WTC11 (cell line): ENCODE measurements at regions not wholly inside any gene's neighbourhood (a gene's known extent, or its start where the extent isn't known, plus 50 kb on each side); places are given as distances from the start of the nearest gene placed in this dataset.

Experiments
- CREM ChIP-seq: sonication (generic); formaldehyde crosslinking; IDR thresholded peaks from 2 replicates; pipeline ENCODE4 v1.8.1; 2022; ENCODE audit warnings: mild to moderate bottlenecking, missing genetic modification reagents, moderate library complexity
- IRF2 ChIP-seq: sonication (generic); formaldehyde crosslinking; IDR thresholded peaks from 2 replicates; pipeline ENCODE4 v1.8.0; 2022; ENCODE audit warnings: low read depth, missing genetic modification reagents, borderline replicate concordance
- NR3C1 ChIP-seq: sonication (generic); formaldehyde crosslinking; conservative IDR thresholded peaks from 2 replicates; pipeline ENCODE4 v1.8.1; 2023; ENCODE audit warnings: low read depth, mild to moderate bottlenecking, missing genetic modification reagents
- SP1 ChIP-seq: sonication (generic); formaldehyde crosslinking; conservative IDR thresholded peaks from 2 replicates; pipeline ENCODE4 v1.8.1; 2022; ENCODE audit warnings: missing genetic modification reagents
- ZBTB21 ChIP-seq: sonication (generic); formaldehyde crosslinking; IDR thresholded peaks from 2 replicates; pipeline ENCODE4 v1.8.1; 2023; ENCODE audit warnings: mild to moderate bottlenecking, missing genetic modification reagents, borderline replicate concordance
- ZNF121 ChIP-seq: sonication (generic); formaldehyde crosslinking; IDR thresholded peaks from 2 replicates; pipeline ENCODE4 v1.8.0; 2023; ENCODE audit warnings: missing genetic modification reagents
- TF ChIP-seq, protein P1 (sequence below): fragments of 200-600 bp; IDR thresholded peaks from 2 replicates; pipeline ENCODE4 v1.8.0; 2022; ENCODE audit warnings: antibody characterized with exemption
- TF ChIP-seq, protein P2 (sequence below): sonication (generic); formaldehyde crosslinking; IDR thresholded peaks from 2 replicates; pipeline ENCODE4 v1.8.1; 2022; ENCODE audit warnings: mild to moderate bottlenecking, missing genetic modification reagents, moderate library complexity, borderline replicate concordance
- TF ChIP-seq, protein P3 (sequence below): sonication (generic); formaldehyde crosslinking; IDR thresholded peaks from 2 replicates; pipeline ENCODE4 v1.8.0; 2022; ENCODE audit warnings: mild to moderate bottlenecking, missing genetic modification reagents
- TF ChIP-seq, protein P4 (sequence below): sonication (generic); formaldehyde crosslinking; conservative IDR thresholded peaks from 2 replicates; pipeline ENCODE4 v1.8.1; 2022; ENCODE audit warnings: mild to moderate bottlenecking, missing genetic modification reagents
- TF ChIP-seq, protein P5 (sequence below): sonication (generic); formaldehyde crosslinking; IDR thresholded peaks from 2 replicates; pipeline ENCODE4 v1.8.0; 2022; ENCODE audit warnings: missing genetic modification reagents
- TF ChIP-seq, protein P6 (sequence below): sonication (generic); formaldehyde crosslinking; IDR thresholded peaks from 2 replicates; pipeline ENCODE4 v1.8.0; 2022; ENCODE audit warnings: mild to moderate bottlenecking, missing genetic modification reagents
- TF ChIP-seq, protein P7 (sequence below): sonication (generic); formaldehyde crosslinking; IDR thresholded peaks from 2 replicates; pipeline ENCODE4 v1.8.0; 2022; ENCODE audit warnings: mild to moderate bottlenecking, missing genetic modification reagents
- TF ChIP-seq, protein P8 (sequence below): sonication (generic); formaldehyde crosslinking; IDR thresholded peaks from 2 replicates; pipeline ENCODE4 v1.8.1; 2022; ENCODE audit warnings: low read depth, missing genetic modification reagents, borderline replicate concordance

DNA sequence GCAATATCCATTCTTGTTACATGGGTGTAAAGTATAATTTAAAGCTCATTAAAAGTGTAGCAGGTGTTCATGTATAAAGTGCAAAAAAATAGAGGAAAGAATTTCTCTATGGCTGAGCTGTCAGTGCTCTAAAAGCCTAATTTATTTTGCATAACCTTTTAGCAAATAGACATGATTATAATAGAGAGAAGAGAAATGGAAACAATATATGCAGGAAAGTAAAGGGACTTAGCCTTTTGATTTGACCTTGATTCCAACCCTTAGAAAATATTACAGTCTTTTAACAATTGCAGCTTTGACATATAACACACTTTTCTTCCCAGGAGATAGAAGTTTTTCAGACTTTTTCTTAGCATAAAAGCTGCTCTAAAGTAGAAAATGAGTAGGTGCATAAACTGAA, 978.3 kb downstream of the PCDH18 start:
- no peak for TF ChIP-seq ZNF121 (CRISPR knock-in tag)
- TF ChIP-seq, protein P1, sequence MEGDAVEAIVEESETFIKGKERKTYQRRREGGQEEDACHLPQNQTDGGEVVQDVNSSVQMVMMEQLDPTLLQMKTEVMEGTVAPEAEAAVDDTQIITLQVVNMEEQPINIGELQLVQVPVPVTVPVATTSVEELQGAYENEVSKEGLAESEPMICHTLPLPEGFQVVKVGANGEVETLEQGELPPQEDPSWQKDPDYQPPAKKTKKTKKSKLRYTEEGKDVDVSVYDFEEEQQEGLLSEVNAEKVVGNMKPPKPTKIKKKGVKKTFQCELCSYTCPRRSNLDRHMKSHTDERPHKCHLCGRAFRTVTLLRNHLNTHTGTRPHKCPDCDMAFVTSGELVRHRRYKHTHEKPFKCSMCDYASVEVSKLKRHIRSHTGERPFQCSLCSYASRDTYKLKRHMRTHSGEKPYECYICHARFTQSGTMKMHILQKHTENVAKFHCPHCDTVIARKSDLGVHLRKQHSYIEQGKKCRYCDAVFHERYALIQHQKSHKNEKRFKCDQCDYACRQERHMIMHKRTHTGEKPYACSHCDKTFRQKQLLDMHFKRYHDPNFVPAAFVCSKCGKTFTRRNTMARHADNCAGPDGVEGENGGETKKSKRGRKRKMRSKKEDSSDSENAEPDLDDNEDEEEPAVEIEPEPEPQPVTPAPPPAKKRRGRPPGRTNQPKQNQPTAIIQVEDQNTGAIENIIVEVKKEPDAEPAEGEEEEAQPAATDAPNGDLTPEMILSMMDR: no peak
- TF ChIP-seq, protein P2, sequence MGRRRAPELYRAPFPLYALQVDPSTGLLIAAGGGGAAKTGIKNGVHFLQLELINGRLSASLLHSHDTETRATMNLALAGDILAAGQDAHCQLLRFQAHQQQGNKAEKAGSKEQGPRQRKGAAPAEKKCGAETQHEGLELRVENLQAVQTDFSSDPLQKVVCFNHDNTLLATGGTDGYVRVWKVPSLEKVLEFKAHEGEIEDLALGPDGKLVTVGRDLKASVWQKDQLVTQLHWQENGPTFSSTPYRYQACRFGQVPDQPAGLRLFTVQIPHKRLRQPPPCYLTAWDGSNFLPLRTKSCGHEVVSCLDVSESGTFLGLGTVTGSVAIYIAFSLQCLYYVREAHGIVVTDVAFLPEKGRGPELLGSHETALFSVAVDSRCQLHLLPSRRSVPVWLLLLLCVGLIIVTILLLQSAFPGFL (CRISPR knock-in tag): no peak
- TF ChIP-seq, protein P3, sequence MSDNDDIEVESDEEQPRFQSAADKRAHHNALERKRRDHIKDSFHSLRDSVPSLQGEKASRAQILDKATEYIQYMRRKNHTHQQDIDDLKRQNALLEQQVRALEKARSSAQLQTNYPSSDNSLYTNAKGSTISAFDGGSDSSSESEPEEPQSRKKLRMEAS: no peak
- TF ChIP-seq, protein P4, sequence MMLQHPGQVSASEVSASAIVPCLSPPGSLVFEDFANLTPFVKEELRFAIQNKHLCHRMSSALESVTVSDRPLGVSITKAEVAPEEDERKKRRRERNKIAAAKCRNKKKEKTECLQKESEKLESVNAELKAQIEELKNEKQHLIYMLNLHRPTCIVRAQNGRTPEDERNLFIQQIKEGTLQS (CRISPR knock-in tag): no peak
- TF ChIP-seq, protein P5, sequence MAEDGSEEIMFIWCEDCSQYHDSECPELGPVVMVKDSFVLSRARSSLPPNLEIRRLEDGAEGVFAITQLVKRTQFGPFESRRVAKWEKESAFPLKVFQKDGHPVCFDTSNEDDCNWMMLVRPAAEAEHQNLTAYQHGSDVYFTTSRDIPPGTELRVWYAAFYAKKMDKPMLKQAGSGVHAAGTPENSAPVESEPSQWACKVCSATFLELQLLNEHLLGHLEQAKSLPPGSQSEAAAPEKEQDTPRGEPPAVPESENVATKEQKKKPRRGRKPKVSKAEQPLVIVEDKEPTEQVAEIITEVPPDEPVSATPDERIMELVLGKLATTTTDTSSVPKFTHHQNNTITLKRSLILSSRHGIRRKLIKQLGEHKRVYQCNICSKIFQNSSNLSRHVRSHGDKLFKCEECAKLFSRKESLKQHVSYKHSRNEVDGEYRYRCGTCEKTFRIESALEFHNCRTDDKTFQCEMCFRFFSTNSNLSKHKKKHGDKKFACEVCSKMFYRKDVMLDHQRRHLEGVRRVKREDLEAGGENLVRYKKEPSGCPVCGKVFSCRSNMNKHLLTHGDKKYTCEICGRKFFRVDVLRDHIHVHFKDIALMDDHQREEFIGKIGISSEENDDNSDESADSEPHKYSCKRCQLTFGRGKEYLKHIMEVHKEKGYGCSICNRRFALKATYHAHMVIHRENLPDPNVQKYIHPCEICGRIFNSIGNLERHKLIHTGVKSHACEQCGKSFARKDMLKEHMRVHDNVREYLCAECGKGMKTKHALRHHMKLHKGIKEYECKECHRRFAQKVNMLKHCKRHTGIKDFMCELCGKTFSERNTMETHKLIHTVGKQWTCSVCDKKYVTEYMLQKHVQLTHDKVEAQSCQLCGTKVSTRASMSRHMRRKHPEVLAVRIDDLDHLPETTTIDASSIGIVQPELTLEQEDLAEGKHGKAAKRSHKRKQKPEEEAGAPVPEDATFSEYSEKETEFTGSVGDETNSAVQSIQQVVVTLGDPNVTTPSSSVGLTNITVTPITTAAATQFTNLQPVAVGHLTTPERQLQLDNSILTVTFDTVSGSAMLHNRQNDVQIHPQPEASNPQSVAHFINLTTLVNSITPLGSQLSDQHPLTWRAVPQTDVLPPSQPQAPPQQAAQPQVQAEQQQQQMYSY (CRISPR knock-in tag): no peak
- no peak for TF ChIP-seq NR3C1
- TF ChIP-seq CREM: no peak
- TF ChIP-seq SP1 (CRISPR knock-in tag): no peak
- no peak for TF ChIP-seq ZBTB21 (CRISPR knock-in tag)
- TF ChIP-seq, protein P6, sequence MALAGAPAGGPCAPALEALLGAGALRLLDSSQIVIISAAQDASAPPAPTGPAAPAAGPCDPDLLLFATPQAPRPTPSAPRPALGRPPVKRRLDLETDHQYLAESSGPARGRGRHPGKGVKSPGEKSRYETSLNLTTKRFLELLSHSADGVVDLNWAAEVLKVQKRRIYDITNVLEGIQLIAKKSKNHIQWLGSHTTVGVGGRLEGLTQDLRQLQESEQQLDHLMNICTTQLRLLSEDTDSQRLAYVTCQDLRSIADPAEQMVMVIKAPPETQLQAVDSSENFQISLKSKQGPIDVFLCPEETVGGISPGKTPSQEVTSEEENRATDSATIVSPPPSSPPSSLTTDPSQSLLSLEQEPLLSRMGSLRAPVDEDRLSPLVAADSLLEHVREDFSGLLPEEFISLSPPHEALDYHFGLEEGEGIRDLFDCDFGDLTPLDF (CRISPR knock-in tag): no peak
- TF ChIP-seq, protein P7, sequence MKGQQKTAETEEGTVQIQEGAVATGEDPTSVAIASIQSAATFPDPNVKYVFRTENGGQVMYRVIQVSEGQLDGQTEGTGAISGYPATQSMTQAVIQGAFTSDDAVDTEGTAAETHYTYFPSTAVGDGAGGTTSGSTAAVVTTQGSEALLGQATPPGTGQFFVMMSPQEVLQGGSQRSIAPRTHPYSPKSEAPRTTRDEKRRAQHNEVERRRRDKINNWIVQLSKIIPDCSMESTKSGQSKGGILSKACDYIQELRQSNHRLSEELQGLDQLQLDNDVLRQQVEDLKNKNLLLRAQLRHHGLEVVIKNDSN (CRISPR knock-in tag): no peak
- TF ChIP-seq, protein P8, sequence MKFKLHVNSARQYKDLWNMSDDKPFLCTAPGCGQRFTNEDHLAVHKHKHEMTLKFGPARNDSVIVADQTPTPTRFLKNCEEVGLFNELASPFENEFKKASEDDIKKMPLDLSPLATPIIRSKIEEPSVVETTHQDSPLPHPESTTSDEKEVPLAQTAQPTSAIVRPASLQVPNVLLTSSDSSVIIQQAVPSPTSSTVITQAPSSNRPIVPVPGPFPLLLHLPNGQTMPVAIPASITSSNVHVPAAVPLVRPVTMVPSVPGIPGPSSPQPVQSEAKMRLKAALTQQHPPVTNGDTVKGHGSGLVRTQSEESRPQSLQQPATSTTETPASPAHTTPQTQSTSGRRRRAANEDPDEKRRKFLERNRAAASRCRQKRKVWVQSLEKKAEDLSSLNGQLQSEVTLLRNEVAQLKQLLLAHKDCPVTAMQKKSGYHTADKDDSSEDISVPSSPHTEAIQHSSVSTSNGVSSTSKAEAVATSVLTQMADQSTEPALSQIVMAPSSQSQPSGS (CRISPR knock-in tag): no peak
- no peak for TF ChIP-seq IRF2 (CRISPR knock-in tag)
